ENCODE measurements at regions not wholly inside any gene's neighbourhood (a gene's known extent, or its start where the extent isn't known, plus 50 kb on each side); places are given as distances from the start of the nearest gene placed in this dataset.

- Histone ChIP-seq H3K9me3 (ENCODE audit: low read length) (no peaks in the 10 kb centered on the region), H3K4me1 (ENCODE audit: insufficient read depth, low read length) (peaks cover 8% of the 10 kb centered on the region), H3K36me3 (ENCODE audit: insufficient read depth, low read length) (no peaks in the 10 kb centered on the region), H2AFZ (ENCODE audit: low read depth, low read length) (no peak overlapping the region), H3K27me3 (ENCODE audit: insufficient read depth, low read length) (no peaks in the 10 kb centered on the region), H3K4me3 (ENCODE audit: low read length) (no peak overlapping the region)
Observed at GRCh38 chr2:186064507-186064906, 325.9 kb downstream of the FSIP2 start.

GRCh38 chr2:186065491-186065890 lies 326.9 kb downstream of the FSIP2 start:
- Histone ChIP-seq H2AFZ (ENCODE audit: low read depth, low read length) (no peak overlapping the region), H3K4me3 (ENCODE audit: low read length) (no peak overlapping the region), H3K36me3 (ENCODE audit: insufficient read depth, low read length) (no peaks in the 10 kb centered on the region), H3K9me3 (ENCODE audit: low read length) (no peaks in the 10 kb centered on the region), H3K4me1 (ENCODE audit: insufficient read depth, low read length) (peaks cover 8% of the 10 kb centered on the region), H3K27me3 (ENCODE audit: insufficient read depth, low read length) (no peaks in the 10 kb centered on the region)

GRCh38 chr2:186068139-186068801 lies 329.7 kb downstream of the FSIP2 start:
- H2AFZ ChIP-seq (ENCODE audit: low read depth, low read length): no peak overlapping the region
- H3K9me3 ChIP-seq (ENCODE audit: low read length): no peaks in the 10 kb centered on the region
- no peaks in the 10 kb centered on the region for H3K27me3 ChIP-seq (ENCODE audit: insufficient read depth, low read length)
- no peak overlapping the region for H3K4me3 ChIP-seq (ENCODE audit: low read length)
- H3K36me3 ChIP-seq (ENCODE audit: insufficient read depth, low read length): no peaks in the 10 kb centered on the region
- no peaks in the 10 kb centered on the region for H3K4me1 ChIP-seq (ENCODE audit: insufficient read depth, low read length)

- Histone ChIP-seq H3K9me3 (ENCODE audit: low read length) (no peaks in the 10 kb centered on the region), H3K4me3 (ENCODE audit: low read length) (no peak overlapping the region), H3K27me3 (ENCODE audit: insufficient read depth, low read length) (no peaks in the 10 kb centered on the region), H3K4me1 (ENCODE audit: insufficient read depth, low read length) (no peaks in the 10 kb centered on the region), H3K36me3 (ENCODE audit: insufficient read depth, low read length) (no peaks in the 10 kb centered on the region), H2AFZ (ENCODE audit: low read depth, low read length) (no peak overlapping the region)
Observed at GRCh38 chr2:186069676-186070075, 331.1 kb downstream of the FSIP2 start.

- Histone ChIP-seq H2AFZ (ENCODE audit: low read depth, low read length) (no peak overlapping the region), H3K4me1 (ENCODE audit: insufficient read depth, low read length) (peaks cover 8% of the 10 kb centered on the region), H3K36me3 (ENCODE audit: insufficient read depth, low read length) (no peaks in the 10 kb centered on the region), H3K9me3 (ENCODE audit: low read length) (no peaks in the 10 kb centered on the region), H3K27me3 (ENCODE audit: insufficient read depth, low read length) (no peaks in the 10 kb centered on the region), H3K4me3 (ENCODE audit: low read length) (no peak overlapping the region)
Observed at GRCh38 chr2:186085226-186085625, 346.6 kb downstream of the FSIP2 start.

- Histone ChIP-seq H3K36me3 (ENCODE audit: insufficient read depth, low read length) (no peaks in the 10 kb centered on the region), H2AFZ (ENCODE audit: low read depth, low read length) (no peak overlapping the region), H3K9me3 (ENCODE audit: low read length) (no peaks in the 10 kb centered on the region), H3K4me3 (ENCODE audit: low read length) (no peak overlapping the region), H3K4me1 (ENCODE audit: insufficient read depth, low read length) (peaks cover 11% of the 10 kb centered on the region), H3K27me3 (ENCODE audit: insufficient read depth, low read length) (no peaks in the 10 kb centered on the region)
Observed at GRCh38 chr2:186093174-186093573, 354.6 kb downstream of the FSIP2 start.

GRCh38 chr2:186098821-186099220 lies 360.2 kb downstream of the FSIP2 start:
- no peaks in the 10 kb centered on the region for H3K27me3 ChIP-seq (ENCODE audit: insufficient read depth, low read length)
- no peak overlapping the region for H2AFZ ChIP-seq (ENCODE audit: low read depth, low read length)
- H3K4me3 ChIP-seq (ENCODE audit: low read length): peak overlapping the region; percentile 38
- H3K36me3 ChIP-seq (ENCODE audit: insufficient read depth, low read length): no peaks in the 10 kb centered on the region
- no peaks in the 10 kb centered on the region for H3K9me3 ChIP-seq (ENCODE audit: low read length)
- peaks cover 42% of the 10 kb centered on the region for H3K4me1 ChIP-seq (ENCODE audit: insufficient read depth, low read length)

- Histone ChIP-seq H3K9me3 (ENCODE audit: low read length) (no peaks in the 10 kb centered on the region), H3K36me3 (ENCODE audit: insufficient read depth, low read length) (no peaks in the 10 kb centered on the region), H3K27me3 (ENCODE audit: insufficient read depth, low read length) (no peaks in the 10 kb centered on the region), H2AFZ (ENCODE audit: low read depth, low read length) (no peak overlapping the region), H3K4me1 (ENCODE audit: insufficient read depth, low read length) (peaks cover 42% of the 10 kb centered on the region), H3K4me3 (ENCODE audit: low read length) (peak overlapping the region; percentile 38)
Observed at GRCh38 chr2:186099826-186100225, 361.2 kb downstream of the FSIP2 start.

GRCh38 chr2:186100636-186101035 lies 362.0 kb downstream of the FSIP2 start:
- Histone ChIP-seq H3K9me3 (ENCODE audit: low read length) (no peaks in the 10 kb centered on the region), H2AFZ (ENCODE audit: low read depth, low read length) (no peak overlapping the region), H3K4me1 (ENCODE audit: insufficient read depth, low read length) (peaks cover 46% of the 10 kb centered on the region)

GRCh38 chr2:186101616-186102015 lies 363.0 kb downstream of the FSIP2 start:
- Histone ChIP-seq H3K4me3 (ENCODE audit: low read length) (no peak overlapping the region), H3K4me1 (ENCODE audit: insufficient read depth, low read length) (peaks cover 46% of the 10 kb centered on the region), H2AFZ (ENCODE audit: low read depth, low read length) (no peak overlapping the region), H3K27me3 (ENCODE audit: insufficient read depth, low read length) (no peaks in the 10 kb centered on the region), H3K9me3 (ENCODE audit: low read length) (no peaks in the 10 kb centered on the region), H3K36me3 (ENCODE audit: insufficient read depth, low read length) (no peaks in the 10 kb centered on the region)

More at GRCh38 chr2:186100636-186101035, 362.0 kb downstream of the FSIP2 start:
- no peaks in the 10 kb centered on the region for H3K27me3 ChIP-seq (ENCODE audit: insufficient read depth, low read length)
- H3K36me3 ChIP-seq (ENCODE audit: insufficient read depth, low read length): no peaks in the 10 kb centered on the region
- H3K4me3 ChIP-seq (ENCODE audit: low read length): no peak overlapping the region

GRCh38 chr2:186103276-186103675 lies 364.7 kb downstream of the FSIP2 start:
- H3K27me3 ChIP-seq (ENCODE audit: insufficient read depth, low read length): no peaks in the 10 kb centered on the region
- peaks cover 34% of the 10 kb centered on the region for H3K4me1 ChIP-seq (ENCODE audit: insufficient read depth, low read length)
- H3K9me3 ChIP-seq (ENCODE audit: low read length): no peaks in the 10 kb centered on the region
- no peaks in the 10 kb centered on the region for H3K36me3 ChIP-seq (ENCODE audit: insufficient read depth, low read length)
- H3K4me3 ChIP-seq (ENCODE audit: low read length): no peak overlapping the region
- H2AFZ ChIP-seq (ENCODE audit: low read depth, low read length): no peak overlapping the region

- Histone ChIP-seq H3K36me3 (ENCODE audit: insufficient read depth, low read length) (no peaks in the 10 kb centered on the region), H3K4me1 (ENCODE audit: insufficient read depth, low read length) (peaks cover 18% of the 10 kb centered on the region), H2AFZ (ENCODE audit: low read depth, low read length) (no peak overlapping the region), H3K4me3 (ENCODE audit: low read length) (no peak overlapping the region), H3K27me3 (ENCODE audit: insufficient read depth, low read length) (no peaks in the 10 kb centered on the region), H3K9me3 (ENCODE audit: low read length) (no peaks in the 10 kb centered on the region)
Observed at GRCh38 chr2:186105016-186105724, 366.6 kb downstream of the FSIP2 start.

GRCh38 chr2:186108470-186108869 lies 369.9 kb downstream of the FSIP2 start:
- no peaks in the 10 kb centered on the region for H3K36me3 ChIP-seq (ENCODE audit: insufficient read depth, low read length)
- H3K4me1 ChIP-seq (ENCODE audit: insufficient read depth, low read length): peaks cover 4% of the 10 kb centered on the region
- H2AFZ ChIP-seq (ENCODE audit: low read depth, low read length): no peak overlapping the region
- H3K27me3 ChIP-seq (ENCODE audit: insufficient read depth, low read length): no peaks in the 10 kb centered on the region
- H3K9me3 ChIP-seq (ENCODE audit: low read length): peaks cover 2% of the 10 kb centered on the region
- H3K4me3 ChIP-seq (ENCODE audit: low read length): no peak overlapping the region

Measured in neuron (in vitro differentiated cells).